ENCODE measurements at regions not wholly inside any gene's neighbourhood (a gene's known extent, or its start where the extent isn't known, plus 50 kb on each side); places are given as distances from the start of the nearest gene placed in this dataset.

DNA sequence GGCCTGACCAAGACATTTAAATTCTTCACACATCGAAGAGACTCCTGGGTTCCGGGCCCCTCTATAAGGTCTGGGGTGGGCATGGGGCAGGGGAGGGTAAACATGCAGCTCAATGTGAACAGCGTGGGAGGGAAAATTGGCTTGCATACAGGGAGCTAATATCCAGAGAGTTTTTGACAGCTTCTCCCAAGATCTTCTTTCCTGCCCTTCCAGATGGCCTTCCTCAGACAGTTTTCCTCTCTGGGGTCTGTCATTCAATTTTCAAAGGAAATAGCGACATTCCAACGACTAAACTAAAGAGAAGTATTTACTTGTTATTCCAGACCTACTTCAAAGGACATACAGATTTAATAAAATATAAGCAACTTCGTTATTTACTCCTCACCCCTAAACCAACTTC lies 1030.6 kb downstream of the MCTP2 start:
- TF ChIP-seq EZH2 (IDR thresholded peaks at IDR 0.05; ENCODE audit: low read length), result no peak
- TF ChIP-seq, protein P1, sequence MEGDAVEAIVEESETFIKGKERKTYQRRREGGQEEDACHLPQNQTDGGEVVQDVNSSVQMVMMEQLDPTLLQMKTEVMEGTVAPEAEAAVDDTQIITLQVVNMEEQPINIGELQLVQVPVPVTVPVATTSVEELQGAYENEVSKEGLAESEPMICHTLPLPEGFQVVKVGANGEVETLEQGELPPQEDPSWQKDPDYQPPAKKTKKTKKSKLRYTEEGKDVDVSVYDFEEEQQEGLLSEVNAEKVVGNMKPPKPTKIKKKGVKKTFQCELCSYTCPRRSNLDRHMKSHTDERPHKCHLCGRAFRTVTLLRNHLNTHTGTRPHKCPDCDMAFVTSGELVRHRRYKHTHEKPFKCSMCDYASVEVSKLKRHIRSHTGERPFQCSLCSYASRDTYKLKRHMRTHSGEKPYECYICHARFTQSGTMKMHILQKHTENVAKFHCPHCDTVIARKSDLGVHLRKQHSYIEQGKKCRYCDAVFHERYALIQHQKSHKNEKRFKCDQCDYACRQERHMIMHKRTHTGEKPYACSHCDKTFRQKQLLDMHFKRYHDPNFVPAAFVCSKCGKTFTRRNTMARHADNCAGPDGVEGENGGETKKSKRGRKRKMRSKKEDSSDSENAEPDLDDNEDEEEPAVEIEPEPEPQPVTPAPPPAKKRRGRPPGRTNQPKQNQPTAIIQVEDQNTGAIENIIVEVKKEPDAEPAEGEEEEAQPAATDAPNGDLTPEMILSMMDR (optimal IDR thresholded peaks at IDR 0.05 in 1 of 3, IDR thresholded peaks at IDR 0.05 in 1 of 3, conservative IDR thresholded peaks at IDR 0.05 in 1 of 3; ENCODE audit: extremely low read depth in 1 of 3, insufficient read depth in 2 of 3, low read length in 3 of 3), result no peak
- no peaks in the 10 kb centered on the region for H3K36me3 ChIP-seq (ENCODE audit: control insufficient read depth in 2 of 2, extremely low read depth in 1 of 2, insufficient read depth in 2 of 2, low read length in 2 of 2)
- no peak overlapping the region for H3K27ac ChIP-seq (ENCODE audit: control insufficient read depth, insufficient read depth, low read length)
- no peak overlapping the region for H3K4me2 ChIP-seq (ENCODE audit: control insufficient read depth, extremely low read depth, insufficient read depth, low read depth, low read length)
- no peaks in the 10 kb centered on the region for H4K20me1 ChIP-seq (ENCODE audit: control insufficient read depth, extremely low read depth, insufficient read depth, low read length)
- H3K9ac ChIP-seq (ENCODE audit: control insufficient read depth, extremely low read depth, insufficient read depth, low read length), result no peak overlapping the region
- H3K4me1 ChIP-seq (ENCODE audit: control insufficient read depth, extremely low read depth, insufficient read depth, low read length), result peaks cover 11% of the 10 kb centered on the region
- no peak for FAIRE-seq
- H3K9me1 ChIP-seq (ENCODE audit: control insufficient read depth, extremely low read depth, insufficient read depth, low read length), result no peaks in the 10 kb centered on the region
- H3K79me2 ChIP-seq (ENCODE audit: control insufficient read depth, insufficient read depth, low read length), result no peaks in the 10 kb centered on the region
- H3K9me3 ChIP-seq (ENCODE audit: control insufficient read depth, low read depth, low read length), result no peaks in the 10 kb centered on the region
- no peaks in the 10 kb centered on the region for H3K27me3 ChIP-seq (ENCODE audit: control insufficient read depth, extremely low read depth, insufficient read depth, low read length)
- H3K4me3 ChIP-seq (ENCODE audit: control insufficient read depth in 2 of 3, extremely low read depth in 1 of 3, insufficient read depth in 2 of 3, low read depth in 1 of 3, low read length in 3 of 3), result no peak overlapping the region
- no peak overlapping the region for H2AFZ ChIP-seq (ENCODE audit: control insufficient read depth, low read length)
- DNase-seq (ENCODE audit: low read depth, low spot score), result no peak
- dilution Hi-C loops (cut with MboI; ENCODE audit: extremely low pct_ligation_motif_present, low sequenced_read_pairs), result no loop called here

DNA sequence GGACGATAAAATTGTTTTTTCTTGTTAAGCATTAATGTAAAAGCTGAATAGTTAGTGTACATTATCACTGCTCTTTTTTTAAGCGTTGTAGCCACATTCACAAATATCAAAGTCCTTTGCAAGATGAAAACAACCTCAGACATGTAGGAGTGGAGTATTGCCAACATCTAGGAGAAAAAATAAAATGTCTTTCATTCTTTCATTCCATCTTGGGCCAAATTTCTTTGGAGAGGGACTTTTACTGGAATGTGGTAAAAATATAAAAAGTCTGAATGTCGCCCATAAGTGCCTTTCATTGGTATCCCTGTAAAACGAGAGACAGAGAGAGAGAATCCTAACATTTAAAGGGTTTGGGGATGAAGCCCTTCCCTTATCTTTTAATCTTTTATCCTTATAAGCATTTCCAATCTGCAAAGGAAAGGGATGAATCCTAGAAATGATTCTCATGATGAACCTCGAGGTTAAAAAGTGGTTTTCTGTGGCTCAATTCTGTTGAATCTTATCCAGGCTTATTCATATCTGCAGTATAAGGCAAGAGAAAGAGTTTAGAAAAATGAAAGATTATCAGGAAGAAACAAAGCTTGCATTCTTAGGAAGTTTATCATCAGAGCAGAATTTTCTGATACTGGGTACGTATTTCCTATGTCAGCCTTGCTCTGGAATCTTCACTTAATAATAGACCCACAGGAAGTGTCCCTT lies 1031.7 kb downstream of the MCTP2 start:
- H3K79me2 ChIP-seq (ENCODE audit: control insufficient read depth, insufficient read depth, low read length), result no peaks in the 10 kb centered on the region

More for the DNA sequence above, 1031.7 kb downstream of the MCTP2 start:
- FAIRE-seq (no peak), DNase-seq (ENCODE audit: low read depth, low spot score) (no peak)
- Histone ChIP-seq H3K9ac (ENCODE audit: control insufficient read depth, extremely low read depth, insufficient read depth, low read length) (no peak overlapping the region), H3K4me2 (ENCODE audit: control insufficient read depth, extremely low read depth, insufficient read depth, low read depth, low read length) (peak overlapping the region; percentile 31), H3K4me3 (ENCODE audit: control insufficient read depth in 2 of 3, extremely low read depth in 1 of 3, insufficient read depth in 2 of 3, low read depth in 1 of 3, low read length in 3 of 3) (no peak overlapping the region), H3K4me1 (ENCODE audit: control insufficient read depth, extremely low read depth, insufficient read depth, low read length) (peaks cover 11% of the 10 kb centered on the region), H3K9me3 (ENCODE audit: control insufficient read depth, low read depth, low read length) (no peaks in the 10 kb centered on the region), H2AFZ (ENCODE audit: control insufficient read depth, low read length) (no peak overlapping the region), H4K20me1 (ENCODE audit: control insufficient read depth, extremely low read depth, insufficient read depth, low read length) (no peaks in the 10 kb centered on the region), H3K27me3 (ENCODE audit: control insufficient read depth, extremely low read depth, insufficient read depth, low read length) (no peaks in the 10 kb centered on the region), H3K9me1 (ENCODE audit: control insufficient read depth, extremely low read depth, insufficient read depth, low read length) (no peaks in the 10 kb centered on the region), H3K27ac (ENCODE audit: control insufficient read depth, insufficient read depth, low read length) (no peak overlapping the region), H3K36me3 (ENCODE audit: control insufficient read depth in 2 of 2, extremely low read depth in 1 of 2, insufficient read depth in 2 of 2, low read length in 2 of 2) (no peaks in the 10 kb centered on the region)
- dilution Hi-C loops (cut with MboI; ENCODE audit: extremely low pct_ligation_motif_present, low sequenced_read_pairs), result no loop called here
- TF ChIP-seq, protein P1 (optimal IDR thresholded peaks at IDR 0.05 in 1 of 3, IDR thresholded peaks at IDR 0.05 in 1 of 3, conservative IDR thresholded peaks at IDR 0.05 in 1 of 3; ENCODE audit: extremely low read depth in 1 of 3, insufficient read depth in 2 of 3, low read length in 3 of 3), result no peak
- no peak for TF ChIP-seq EZH2 (IDR thresholded peaks at IDR 0.05; ENCODE audit: low read length)

Data from keratinocyte (primary cell).